GM21423 (cell line): ENCODE measurements at regions not wholly inside any gene's neighbourhood (a gene's known extent, or its start where the extent isn't known, plus 50 kb on each side); places are given as distances from the start of the nearest gene placed in this dataset.
"Not testable (repeated sequence)": the region's sequence is repeated elsewhere in the genome, so short reads cannot be mapped to it uniquely, and the experiment has no call there.

Experiments used
- ATAC-seq: cut with Tn5 transposase; IDR thresholded peaks from one replicate; pipeline ENCODE4 v1.9.1; 2021; ENCODE audit warnings: mild to moderate bottlenecking, moderate library complexity; ENCODE audit not compliant: unreplicated experiment

GRCh38 chr2:31664949-31665724 lies 84.4 kb upstream of the SRD5A2 start:
- ATAC-seq: no peak

DNA sequence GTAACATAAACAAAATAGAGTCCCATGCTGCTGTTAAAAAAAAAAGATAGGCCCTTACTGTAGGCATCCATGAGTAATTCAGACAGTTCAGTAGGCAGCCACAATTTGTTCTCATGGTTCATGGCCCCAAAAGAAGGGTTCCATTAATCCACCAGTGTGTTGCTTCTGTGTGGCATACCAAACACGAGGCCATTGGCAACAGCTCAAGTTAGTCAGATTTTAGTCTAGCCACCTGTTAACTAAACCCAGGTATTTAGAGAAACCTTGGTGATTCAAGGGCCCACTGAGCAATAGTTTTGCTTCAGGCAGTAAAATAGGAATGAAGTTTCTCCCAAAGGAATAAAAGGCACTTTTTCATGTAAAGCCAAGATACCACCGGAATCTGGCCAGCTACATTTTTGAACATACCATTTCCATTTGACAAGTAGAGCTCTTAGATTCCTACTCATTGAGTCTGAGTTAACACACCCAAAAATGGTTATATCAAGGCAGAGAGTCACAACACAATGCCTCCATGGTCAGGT lies 80.1 kb upstream of the SRD5A2 start:
- ATAC-seq: no peak

GRCh38 chr2:31660165-31660564 lies 79.4 kb upstream of the SRD5A2 start:
- ATAC-seq: no peak

GRCh38 chr2:31654241-31654640 lies 73.5 kb upstream of the SRD5A2 start:
- no peak for ATAC-seq

DNA sequence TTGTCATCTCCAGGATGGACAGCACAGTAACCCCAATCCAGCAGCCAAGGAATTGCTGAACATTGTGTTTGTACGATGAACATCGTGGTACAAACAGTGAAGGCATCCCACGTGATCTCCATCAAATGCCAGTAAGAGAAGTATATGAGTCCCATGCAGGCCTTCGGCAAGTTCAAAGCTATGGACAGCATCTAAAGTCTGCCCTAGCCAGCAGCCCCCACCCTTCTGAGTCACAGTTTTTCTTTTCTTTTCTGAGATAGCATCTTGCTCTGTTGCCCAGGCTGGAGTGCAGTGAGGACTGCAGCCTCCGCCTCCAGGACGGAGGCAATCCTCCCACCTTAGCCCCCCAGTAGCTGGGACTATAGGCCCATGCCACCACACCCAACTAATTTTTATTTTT lies 71.0 kb upstream of the SRD5A2 start:
- no peak for ATAC-seq

DNA sequence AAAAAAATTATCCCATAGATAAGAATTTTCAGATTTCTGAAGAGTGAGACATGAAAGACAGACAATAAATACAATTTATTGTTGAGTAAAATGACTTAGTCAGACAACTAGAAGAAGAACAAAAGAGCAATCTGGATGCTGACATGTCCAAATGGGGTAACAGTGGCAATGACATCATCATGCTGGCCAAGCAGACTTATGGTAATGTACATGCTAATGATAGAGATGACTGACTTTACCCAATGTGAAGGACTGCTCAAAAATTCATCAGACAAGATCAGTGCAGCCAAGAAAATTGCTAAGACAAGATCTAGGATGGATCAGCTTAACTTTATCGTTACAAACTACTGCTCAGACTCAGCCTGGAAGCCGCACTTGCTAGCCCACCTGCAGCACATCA lies 70.5 kb upstream of the SRD5A2 start:
- ATAC-seq: no peak

DNA sequence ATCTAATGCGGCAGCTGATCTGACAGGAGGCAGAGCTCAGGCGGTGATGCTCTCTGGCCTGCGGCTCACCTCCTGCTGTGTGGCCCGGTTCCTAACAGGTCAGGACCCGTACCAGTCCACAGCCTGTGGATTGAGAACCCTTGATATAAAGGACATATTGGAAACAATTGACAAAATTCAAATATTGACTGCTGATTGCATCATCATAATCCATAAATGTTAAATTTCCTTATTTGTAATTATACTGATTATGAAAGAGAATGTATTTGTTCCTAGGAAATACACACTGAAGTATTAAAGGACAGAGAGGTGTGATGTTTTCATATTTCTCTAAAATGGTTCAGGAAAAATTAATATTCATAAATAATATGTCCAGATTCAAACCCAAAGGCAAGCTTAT lies 63.8 kb upstream of the SRD5A2 start:
- no peak for ATAC-seq

DNA sequence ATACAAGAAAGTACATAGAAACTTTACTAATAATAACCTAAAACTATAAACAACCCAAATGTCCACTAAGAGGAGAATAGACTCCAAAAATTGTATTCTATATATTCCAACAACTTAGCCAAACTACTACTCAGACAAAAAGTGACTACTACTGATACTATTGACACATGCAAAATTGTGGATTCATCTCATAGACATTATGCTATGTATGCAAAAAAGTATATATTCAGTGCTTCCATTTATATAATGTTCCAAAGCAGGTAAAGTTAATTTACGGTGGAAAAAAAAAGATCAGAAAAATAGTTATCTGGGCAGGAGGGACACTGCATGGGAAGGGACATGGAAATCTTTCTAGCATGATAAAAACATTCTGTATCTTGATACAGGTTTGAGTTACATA lies 62.0 kb upstream of the SRD5A2 start:
- no peak for ATAC-seq

DNA sequence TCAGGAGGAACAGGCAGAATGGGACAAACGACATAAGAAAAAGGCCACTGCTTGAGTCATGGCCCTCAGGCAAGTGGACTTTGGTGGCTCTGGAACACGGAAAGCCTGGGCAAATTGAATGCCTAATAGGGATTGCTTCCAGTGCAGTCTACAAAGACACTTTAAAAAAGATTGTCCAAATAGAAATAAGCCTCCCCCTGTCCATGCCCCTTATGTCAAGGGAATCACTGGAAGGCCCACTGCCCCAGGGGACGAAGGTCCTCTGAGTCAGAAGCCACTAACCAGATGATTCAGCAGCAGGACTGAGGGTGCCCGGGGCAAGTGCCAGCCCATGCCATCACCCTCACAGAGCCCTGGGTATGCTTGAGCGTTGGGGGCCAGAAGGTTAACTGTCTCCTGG lies 51.5 kb upstream of the SRD5A2 start:
- not testable (repeated sequence) for ATAC-seq
